Stimulated activated CD4-positive, alpha-beta T cell treated with anti-CD3 and anti-CD28 coated beads, Interleukin-12 subunit alpha, Interleukin-12 subunit beta, amount 100 ng/mL, for 24 hours (primary cell): ENCODE measurements at regions not wholly inside any gene's neighbourhood (a gene's known extent, or its start where the extent isn't known, plus 50 kb on each side); places are given as distances from the start of the nearest gene placed in this dataset.
"Not testable (repeated sequence)": the region's sequence is repeated elsewhere in the genome, so short reads cannot be mapped to it uniquely, and the experiment has no call there.

Experiments used
- DNase-seq, 2 experiments: peaks; one replicate each; pipeline ENCODE4 v3.0.0-alpha.2; 2020; ENCODE audit warnings: low read depth in 2 of 2

DNA sequence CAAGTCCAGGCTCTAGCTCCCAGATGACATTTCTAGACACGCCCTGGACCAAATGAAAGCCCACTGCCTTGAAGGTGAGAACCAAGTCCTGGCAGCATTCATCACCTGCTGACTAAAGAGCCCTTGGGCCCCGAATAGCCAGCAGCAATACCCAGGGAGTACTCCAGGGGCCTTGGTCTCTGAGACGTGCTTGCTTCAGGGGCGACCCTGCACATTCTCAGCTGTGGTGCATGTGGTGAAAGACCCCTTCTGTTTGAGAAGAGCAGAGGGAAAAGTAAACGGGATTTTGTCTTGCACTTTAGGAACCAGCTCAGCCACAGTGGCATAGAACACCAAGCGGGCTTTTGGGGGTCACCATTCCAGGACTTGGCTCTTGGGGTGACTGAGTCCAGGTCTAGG, 260.5 kb upstream of the MYT1L start:
- no peak for DNase-seq

DNA sequence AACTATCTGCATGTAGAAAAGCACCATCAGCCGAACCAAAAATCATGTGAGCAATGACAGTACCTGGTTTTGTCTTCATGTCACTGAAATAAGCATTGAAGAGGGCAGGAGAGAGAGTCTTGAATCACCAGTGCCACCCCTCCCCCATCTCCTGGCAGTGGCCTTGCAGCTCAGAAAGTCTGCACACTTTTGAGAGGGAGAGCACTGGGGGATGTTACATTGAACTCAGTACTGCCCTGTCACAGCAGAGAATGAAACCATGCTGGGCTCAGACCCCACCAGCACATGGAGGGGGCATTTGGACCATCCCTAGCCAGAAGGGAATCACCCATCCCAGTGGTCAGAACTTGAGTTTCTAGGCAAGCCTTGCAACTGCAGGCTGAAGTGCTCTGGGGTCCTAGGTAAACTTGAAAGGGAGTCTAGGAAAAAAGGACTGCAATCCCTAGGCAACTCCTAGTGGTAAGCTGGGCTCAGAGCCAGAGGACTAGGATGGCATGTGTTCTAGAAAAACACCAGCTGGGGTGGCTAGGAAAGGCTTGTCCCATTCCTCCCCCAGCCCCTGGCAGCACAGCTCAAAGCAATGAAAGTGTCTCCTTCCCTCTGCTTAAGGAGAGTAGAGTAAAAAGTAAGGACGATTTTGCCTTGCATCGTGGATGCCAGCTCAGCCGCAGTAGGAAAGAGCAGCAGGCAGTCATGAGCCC, 259.9 kb upstream of the MYT1L start:
- no peak for DNase-seq

DNA sequence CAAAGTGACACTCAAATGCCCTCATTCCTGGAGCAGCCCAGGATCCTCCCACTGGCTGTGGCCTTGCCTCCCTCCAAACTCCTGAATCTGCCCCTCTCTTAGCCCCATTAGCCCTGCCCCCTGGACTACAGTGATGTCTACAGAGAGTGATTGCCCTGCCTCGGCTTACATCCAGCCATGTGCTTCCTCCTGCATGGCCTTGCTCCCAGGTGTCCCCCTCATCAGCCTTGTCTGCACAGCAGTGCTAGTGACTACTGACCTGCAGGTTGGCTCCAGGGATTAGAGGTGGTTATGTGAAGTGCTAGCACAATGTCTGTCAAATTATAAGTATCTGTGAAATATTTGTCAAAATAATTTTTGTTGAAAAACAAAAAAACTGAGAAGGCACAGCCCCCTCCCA, 259.1 kb upstream of the MYT1L start:
- DNase-seq = no peak

DNA sequence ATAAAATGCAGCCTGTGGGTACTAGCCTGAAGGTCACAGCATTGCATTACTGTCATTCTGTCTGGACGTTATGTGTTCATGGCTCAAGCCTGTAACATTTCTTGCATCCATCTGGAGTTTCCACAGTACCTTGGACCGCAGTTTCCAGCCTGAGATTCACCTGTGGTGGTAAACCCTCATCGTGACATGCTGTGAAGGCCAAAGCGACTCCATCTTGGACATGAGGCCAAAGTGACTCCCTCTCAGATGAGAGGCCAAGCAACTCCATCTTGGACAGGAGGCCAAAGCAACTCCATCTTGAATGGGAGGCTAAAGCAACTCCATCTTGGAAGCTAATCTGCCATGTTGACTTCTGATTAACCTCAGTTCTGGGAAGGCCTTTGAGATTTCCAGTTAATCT, 257.7 kb upstream of the MYT1L start:
- no peak for DNase-seq

DNA sequence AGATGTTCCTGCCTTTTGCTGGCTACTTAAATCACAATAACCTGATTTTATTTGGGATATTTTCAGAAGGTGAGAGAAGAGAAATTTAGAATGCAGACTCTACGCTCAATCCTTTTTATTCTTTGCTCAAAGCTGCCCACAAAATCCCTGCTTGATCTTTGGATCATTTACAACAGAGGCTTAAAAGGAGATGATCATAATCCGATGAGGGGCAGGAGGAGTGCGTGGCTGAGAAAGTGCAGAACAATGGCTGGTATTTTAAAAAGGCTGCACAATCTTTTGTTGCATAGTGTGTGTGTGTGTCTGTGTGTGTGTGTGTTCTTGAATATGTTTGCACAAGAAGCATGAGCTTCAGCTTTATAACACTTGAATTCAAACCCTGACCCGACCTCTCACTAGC, 256.3 kb upstream of the MYT1L start:
- DNase-seq = no peak

DNA sequence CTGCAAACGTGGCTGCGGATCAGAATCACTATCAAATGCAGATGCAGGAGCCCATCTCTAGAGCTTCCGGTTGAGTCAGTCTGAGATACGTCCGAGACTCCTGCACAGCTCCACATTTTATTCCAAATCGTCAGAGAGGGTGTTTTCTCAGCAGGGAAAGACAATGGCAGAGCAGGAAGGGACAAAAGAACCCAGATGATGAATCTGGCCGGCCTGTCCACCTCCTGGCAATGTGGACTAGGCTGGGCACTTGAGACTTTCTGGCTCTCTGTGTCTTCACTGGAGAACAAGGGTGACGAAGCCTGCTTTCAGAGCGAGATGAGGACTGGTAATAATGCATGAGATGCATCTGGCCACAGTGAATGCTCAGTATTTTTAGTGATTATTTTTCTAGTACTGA, 255.9 kb upstream of the MYT1L start:
- DNase-seq = no peak

DNA sequence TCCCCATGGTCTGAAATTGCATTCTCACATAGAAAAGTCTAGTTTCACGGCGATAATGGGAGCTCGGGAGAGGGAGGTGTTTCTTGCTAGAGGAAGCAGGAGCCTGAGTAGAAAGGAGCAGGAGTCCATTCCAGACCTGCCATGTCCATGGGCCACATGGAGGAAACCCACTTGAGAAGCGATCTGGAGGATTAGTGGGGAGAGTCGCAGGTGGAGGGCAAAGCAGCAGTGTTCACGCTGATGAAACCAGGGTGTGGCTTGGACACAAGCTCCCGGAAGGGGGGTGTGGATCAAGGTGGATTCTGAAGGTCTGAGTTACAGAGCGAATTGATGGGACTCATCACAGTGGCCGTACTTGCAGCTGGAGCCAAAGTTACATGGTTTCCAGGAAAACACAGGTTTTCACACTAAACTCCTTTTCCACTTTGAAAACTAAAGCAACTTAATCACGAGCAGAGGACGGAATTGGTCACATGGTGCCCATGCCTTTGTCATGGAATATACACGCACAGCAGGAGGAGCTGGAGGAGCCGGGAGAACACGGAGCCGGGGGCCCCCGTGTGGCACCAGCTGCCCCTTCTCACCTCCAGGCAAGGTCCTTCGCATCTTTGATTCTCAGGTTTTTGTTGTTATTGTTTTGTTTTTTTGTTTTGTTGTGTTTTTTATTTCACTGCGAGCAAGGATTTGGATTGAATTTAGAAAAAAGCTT, 255.1 kb upstream of the MYT1L start:
- DNase-seq = no peak

DNA sequence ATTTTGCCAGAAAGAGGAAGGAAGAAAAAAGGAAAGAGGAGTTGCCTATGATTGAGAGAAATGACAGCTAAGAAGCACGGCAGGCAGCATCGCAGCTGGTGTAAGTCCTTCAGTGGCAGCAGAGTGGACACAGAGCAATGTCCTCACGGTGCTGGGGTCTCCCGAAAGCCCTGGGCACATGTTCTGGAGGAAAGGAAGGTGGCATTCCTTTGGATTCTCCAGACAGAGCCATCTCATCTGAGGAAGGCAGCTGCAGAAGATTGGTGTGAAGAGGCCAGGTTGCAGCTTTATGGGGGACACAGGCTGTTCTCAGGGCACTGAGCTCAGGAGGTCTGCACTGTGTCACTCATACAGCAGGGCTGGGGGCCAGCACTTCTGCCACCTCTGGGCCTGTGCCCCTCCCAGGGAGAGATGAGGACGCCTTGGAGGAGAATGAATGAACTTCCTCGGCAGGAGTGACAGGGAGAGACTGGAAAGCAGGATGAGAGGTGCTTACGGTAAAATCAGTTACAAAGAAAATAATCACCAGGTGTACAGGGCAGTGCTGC, 252.0 kb upstream of the MYT1L start:
- DNase-seq = no peak

DNA sequence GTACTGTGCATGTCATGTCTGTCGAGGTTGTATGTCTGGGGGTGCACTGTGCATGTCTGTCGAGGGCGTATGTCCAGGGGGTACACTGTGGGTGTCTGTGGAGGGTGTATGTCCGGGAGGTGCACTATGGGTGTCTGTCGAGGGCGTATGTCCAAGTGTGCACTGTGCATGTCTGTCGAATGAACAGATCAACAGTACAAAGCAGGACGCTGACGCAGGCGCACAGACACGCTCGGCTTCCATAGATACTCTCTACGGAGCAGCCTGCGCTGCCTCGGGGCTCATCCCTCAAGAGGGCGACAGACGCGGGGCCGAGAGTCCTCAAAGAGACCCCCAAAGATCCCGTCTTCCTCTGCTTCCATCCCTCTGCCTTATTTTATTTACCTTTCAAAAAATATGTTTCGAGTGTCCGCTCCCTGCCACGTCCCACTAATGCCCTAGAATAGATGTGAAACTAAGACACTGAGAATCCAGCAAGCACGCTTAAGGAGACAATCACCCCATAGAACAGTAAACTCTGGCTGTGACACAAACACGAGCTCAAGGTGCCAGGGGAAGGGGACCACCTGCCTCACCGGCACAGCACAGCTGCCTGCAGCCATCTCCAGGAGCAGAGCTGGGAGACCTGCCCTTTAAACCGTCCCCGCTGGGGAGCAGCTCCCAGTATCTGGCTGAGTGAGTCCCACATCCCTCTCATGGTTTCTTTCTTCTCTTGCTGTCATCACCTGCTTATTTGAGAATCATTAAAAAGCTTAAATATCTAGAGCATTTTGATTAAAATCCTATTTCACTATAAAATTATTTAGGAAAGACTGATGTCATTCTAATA, 250.5 kb upstream of the MYT1L start:
- DNase-seq = no peak

DNA sequence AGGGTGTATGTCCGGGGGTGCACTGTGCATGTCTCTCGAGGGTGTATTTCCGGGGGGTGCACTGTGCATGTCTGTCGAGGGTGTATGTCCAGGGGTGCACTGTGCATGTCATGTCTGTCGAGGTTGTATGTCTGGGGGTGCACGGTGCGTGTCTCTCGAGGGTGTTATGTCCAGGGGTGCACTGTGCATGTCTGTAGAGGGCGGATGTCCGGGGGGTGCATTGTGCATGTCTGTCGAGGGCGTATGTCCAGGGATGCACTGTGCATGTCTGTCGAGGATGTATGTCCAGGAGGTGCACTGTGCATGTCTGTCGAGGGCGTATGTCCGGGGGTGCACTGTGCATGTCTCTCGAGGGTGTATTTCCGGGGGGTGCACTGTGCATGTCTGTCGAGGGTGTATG, 249.8 kb upstream of the MYT1L start:
- not testable (repeated sequence) for DNase-seq

DNA sequence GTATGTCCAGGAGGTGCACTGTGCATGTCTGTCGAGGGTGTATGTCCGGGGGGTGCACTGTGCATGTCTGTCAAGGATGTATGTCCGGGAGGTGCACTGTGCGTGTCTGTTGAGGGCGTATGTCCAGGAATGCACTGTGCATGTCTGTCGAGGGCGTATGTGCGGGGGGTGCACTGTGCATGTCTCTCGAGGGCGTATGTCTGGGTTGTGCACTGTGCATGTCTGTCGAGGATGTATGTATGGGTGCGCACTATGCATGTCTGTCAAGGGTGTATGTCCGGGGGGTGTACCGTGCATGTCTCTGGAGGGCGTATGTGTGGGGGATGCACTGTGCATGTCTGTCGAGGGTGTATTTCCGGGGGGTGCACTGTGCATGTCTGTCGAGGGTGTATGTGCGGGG, 249.3 kb upstream of the MYT1L start:
- DNase-seq = no peak

DNA sequence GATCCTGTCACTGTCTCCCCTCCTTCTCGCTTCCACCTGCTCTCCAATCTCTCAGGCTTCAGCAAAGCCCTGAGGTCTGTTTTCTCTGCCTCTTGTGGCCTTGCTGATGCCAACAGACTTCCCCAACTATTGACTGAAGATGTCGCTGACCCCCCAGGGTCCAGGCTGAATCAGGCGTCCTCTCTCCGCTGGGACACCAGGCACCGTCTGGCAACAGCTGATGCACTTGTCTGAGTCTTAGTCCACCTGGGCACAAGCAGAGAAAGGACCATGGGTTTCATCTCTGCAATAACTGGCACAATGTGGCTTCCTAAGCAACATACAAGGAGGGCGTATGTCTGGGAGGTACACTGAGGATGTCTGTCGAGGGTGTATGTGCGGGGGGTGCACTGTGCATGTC, 248.7 kb upstream of the MYT1L start:
- DNase-seq = no peak

DNA sequence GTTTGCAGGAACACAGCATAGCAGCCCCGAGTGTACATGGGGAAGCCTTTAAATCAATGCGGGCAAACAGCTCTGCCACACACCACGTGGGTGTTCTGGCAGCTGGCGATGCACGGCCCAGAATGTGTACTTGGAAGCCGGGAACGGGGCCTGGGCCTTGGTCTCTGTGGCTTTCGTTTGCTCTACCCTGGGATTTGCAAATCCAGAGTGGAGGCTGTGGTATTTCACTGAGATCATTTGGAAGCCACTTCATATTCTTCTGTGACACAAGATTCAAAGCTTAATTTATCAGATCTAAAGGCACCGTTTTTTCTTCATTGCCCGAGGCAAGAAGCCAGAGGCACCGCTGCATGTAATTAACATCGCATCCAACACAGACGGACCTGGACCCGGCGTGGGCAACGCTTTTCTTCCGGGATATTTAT, 246.3 kb upstream of the MYT1L start:
- no peak for DNase-seq

DNA sequence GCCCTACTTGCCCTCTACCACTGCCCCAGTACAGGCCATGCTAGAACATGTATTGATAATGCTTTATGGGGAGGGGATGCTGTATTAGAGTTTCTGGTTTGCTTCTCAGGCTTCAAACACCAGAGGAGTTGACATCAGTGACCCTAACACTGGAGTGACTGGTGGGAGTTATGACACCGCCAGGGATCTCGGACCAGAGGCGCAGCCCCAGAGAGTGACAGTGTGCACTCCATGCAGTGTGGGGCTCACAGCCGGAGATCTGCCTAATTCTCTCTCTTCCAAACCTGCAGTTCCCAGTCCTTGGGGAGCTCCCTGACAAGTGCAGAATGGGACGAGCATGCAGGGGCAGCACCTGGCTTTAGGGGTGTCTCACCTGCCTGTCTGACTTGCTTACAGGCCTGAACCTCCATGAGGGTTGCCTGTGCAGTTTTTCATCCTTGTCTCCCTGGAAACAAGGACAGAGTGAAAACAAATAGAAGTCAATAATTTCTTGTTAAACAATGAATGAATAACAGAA, 244.9 kb upstream of the MYT1L start:
- DNase-seq = no peak

DNA sequence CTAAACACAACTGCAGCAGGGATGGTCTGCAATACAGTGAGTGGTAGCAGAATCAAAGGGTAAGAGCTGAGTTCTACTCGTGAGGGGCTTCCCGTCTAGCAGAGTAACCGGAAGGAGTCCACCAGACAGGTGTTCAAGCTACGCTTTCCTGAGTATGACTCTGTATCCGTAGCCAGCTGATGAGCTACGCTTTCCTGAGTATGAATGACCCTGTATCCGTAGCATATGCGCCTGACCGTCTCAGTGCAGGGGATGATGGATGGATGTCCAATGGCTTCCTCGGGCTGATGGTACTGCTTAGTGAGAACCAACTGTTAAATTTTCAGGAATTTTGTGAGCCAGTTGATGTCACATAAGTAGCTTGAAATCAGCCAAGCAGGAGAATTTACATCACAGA, 244.1 kb upstream of the MYT1L start:
- no peak for DNase-seq

DNA sequence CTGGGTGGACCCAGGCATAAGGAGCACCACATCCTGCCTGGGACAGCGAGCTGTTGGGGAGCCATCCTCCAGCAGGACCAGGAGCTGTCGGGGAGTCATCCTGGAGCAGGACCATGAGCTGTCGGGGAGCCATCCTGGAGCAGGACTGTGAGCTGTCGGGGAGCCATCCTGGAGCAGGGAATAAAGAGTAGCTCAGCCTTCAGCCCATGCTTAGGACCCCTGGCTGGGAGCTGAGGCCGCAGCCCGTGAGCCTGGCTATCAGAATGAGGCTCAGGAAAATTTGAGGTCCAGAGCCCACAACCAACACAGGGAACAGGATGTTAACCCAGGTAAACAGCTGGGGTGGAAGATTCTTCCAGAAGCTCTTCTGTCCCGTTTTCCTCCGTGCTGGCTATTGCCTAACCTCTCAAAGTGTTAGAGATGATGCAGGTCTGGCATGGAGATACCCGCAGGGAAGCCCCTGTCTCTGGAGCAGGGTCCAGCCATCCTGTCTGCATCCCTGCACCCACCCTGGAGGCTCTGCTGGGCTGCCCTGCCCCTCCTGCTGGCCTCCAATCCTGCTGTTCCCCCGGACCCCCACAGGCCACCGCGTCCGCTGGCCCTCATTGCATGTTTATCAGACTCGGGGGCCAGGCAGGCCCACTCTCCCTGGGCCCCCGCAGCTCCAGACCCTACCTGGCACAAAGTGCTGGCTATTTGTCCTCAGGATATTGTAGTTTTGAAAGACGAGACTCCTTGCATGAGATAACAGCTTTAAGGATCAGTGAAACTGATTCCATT, 243.5 kb upstream of the MYT1L start:
- no peak for DNase-seq

DNA sequence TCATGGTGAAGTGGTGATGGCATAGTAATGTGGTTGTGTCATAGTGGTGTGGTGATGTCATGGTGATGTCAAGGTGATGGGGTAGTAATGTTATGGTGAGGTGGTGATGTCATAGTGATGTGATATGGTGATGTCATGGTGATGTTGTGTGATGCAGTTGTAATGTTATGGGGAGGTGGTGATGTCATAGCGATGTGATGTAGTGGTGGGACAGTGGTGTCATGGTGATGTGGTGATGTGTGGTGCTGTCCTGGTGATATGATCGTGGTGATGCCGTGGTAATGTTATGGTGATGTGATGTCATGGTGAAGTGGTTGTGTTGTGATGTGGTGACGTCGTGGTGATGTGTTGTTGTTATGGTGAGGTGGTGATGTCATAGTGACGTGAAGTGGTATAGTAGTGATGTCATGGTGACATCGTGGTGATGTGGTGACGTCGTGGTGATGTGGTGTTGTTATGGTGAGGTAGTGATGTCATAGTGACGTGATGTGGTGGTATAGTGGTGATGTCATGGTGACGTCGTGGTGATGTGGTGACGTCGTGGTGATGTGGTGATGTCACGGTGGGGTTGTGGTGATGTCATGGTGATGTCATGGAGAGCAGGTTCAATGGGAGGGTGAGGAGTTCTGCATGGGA, 242.7 kb upstream of the MYT1L start:
- no peak for DNase-seq

DNA sequence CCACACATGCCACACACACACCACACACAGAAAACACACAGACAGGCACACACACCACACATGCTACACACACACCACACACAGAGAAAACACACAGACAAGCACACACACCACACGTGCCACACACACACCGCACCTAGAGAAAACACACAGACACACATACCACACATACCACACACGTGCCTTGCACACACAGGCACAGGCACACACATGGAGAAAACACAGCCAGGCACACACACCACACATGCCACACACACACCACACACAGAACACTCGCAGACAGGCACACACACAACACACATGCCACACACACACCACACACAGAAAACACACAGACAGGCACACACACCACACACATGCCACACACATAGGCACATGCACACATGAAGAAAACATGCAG, 242.1 kb upstream of the MYT1L start:
- no peak for DNase-seq

DNA sequence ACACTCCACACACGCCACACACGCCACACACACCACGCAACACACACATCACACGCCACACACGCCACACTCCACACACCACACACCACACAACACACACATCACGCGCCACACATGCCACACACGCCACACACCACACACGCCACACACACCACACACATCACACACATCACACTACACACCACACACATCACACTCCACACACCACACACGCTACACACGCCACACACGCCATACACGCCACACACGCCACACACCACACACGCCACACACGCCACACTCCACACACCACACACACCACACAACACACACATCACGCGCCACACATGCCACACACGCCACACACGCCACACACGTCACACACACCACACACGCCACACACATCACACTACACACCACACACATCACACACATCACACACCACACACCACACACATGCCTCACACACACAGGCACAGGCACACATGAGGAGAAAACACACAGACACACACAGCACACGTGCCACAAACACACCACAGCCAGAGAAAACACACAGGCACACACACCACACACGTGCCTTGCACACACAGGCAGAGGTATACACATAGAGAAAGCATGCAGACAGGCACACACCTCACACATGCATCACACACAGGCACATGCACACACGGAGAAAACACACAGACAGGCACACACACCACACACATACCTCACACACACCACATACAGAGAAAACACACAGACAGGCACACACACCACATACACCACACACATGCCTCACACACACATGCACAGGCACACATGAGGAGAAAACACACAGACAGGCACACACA, 241.5 kb upstream of the MYT1L start:
- no peak for DNase-seq
